ENCODE measurements at regions not wholly inside any gene's neighbourhood (a gene's known extent, or its start where the extent isn't known, plus 50 kb on each side); places are given as distances from the start of the nearest gene placed in this dataset.

DNA sequence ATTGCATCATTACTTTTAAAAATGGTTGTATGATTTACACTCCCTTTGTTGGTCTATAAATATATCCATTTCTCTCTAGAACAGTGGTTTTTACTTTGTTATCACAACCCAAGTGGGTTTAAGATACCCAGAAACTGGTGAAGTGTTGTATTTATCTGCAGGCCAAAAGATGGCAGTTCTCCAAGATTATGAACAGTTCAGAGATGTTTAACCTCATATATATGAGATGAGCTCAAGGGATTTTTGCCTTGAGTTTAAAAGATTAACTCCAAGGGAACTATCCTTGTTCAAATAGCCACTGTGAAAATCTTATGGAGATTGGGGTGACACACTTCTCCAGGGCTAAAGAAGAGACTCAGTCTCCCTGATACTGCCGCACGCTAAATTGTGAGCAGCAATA lies 572.6 kb downstream of the TLE4 start:
- no peaks in the 10 kb centered on the region for H3K36me3 ChIP-seq (ENCODE audit: control insufficient read depth, insufficient read depth, low read length)
- H3K9me3 ChIP-seq (ENCODE audit: control insufficient read depth, low read length) = no peaks in the 10 kb centered on the region
- no peak overlapping the region for H3K4me3 ChIP-seq (ENCODE audit: extremely low read depth, insufficient read depth, low read length, poor library complexity, severe bottlenecking)
- H3K27ac ChIP-seq (ENCODE audit: low read depth, low read length, severe bottlenecking) = no peak overlapping the region
- 100% methylated on average over 2 of the region's 2 CpGs; no CpG with 5 or more reads in 1 of the 2 experiments for WGBS, 2 experiments (ENCODE audit: insufficient coverage in 2 of 2)
- H3K4me1 ChIP-seq (ENCODE audit: control insufficient read depth, insufficient read depth, low read length, poor library complexity, severe bottlenecking) = no peaks in the 10 kb centered on the region

DNA sequence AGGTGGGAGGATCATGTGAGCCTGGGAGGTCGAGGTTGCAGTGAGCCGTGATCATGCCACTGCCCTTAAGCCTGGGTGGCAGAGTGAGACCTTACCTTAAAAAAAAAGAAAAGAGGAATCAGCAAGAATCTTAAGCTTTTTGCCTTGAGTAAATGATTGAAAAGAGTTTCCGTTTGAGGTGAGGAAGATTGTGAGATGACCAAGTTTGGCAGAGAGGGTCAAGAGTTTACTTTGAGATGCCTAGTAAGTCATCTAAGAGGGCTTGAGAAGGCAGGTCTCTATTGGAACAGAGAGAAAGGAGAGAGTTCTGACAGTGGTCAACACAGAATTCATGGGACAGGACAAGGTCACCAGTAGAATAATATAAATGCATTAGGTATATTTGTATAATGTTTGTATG lies 572.1 kb downstream of the TLE4 start:
- Histone ChIP-seq H3K4me3 (ENCODE audit: extremely low read depth, insufficient read depth, low read length, poor library complexity, severe bottlenecking) (no peak overlapping the region), H3K27ac (ENCODE audit: low read depth, low read length, severe bottlenecking) (no peak overlapping the region), H3K9me3 (ENCODE audit: control insufficient read depth, low read length) (no peaks in the 10 kb centered on the region), H3K36me3 (ENCODE audit: control insufficient read depth, insufficient read depth, low read length) (no peaks in the 10 kb centered on the region), H3K4me1 (ENCODE audit: control insufficient read depth, insufficient read depth, low read length, poor library complexity, severe bottlenecking) (no peaks in the 10 kb centered on the region)
- 93 to 97% methylated on average over 3 of the region's 3 CpGs for WGBS, 2 experiments (ENCODE audit: insufficient coverage in 2 of 2)

DNA sequence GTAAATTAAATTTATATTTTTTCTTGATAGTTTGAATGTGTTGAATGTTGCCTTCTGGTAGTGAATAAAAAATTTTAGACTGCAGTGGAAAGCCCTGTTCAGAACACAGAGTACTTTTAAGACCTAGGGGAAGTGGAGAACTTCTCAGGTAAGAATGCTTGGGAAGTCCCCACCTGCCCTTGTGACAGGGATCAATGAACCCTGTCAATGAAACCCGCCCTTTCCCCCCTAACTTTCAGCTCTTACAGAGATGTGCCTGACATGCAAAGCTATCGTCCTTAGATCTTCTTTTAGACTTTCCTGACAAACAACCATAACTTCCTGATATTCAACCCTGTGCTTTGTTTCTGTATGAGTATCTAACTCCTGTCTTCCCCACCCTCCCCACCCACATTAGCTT lies 562.7 kb downstream of the TLE4 start:
- Histone ChIP-seq H3K4me3 (ENCODE audit: extremely low read depth, insufficient read depth, low read length, poor library complexity, severe bottlenecking) (no peak overlapping the region), H3K27ac (ENCODE audit: low read depth, low read length, severe bottlenecking) (no peak overlapping the region), H3K4me1 (ENCODE audit: control insufficient read depth, insufficient read depth, low read length, poor library complexity, severe bottlenecking) (no peaks in the 10 kb centered on the region), H3K36me3 (ENCODE audit: control insufficient read depth, insufficient read depth, low read length) (no peaks in the 10 kb centered on the region), H3K9me3 (ENCODE audit: control insufficient read depth, low read length) (no peaks in the 10 kb centered on the region)
- 83 to 90% methylated on average over 1 to 2 of the region's 2 CpGs for WGBS, 2 experiments (ENCODE audit: insufficient coverage in 2 of 2)

DNA sequence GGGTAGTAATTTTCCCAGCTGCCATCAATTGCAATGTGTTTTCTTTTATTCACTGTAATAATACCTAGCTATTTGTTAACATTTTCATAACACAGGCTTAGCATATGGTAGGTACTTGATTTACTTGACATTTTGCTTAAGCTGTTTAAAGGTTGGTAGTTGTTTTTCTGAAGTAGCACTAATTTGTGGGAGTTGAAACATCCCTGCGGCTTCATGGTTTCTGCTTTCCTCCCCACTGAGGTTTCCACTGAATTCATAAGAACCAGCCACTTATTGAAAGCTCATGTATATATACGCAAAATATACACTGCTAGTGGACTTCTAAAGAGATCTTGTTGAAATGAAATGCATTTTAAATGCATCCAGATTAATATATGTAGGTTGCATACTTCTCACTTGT lies 559.9 kb downstream of the TLE4 start:
- Histone ChIP-seq H3K9me3 (ENCODE audit: control insufficient read depth, low read length) (no peaks in the 10 kb centered on the region), H3K27ac (ENCODE audit: low read depth, low read length, severe bottlenecking) (no peak overlapping the region), H3K4me1 (ENCODE audit: control insufficient read depth, insufficient read depth, low read length, poor library complexity, severe bottlenecking) (no peaks in the 10 kb centered on the region), H3K36me3 (ENCODE audit: control insufficient read depth, insufficient read depth, low read length) (no peaks in the 10 kb centered on the region), H3K4me3 (ENCODE audit: extremely low read depth, insufficient read depth, low read length, poor library complexity, severe bottlenecking) (no peak overlapping the region)
- WGBS, 2 experiments (ENCODE audit: insufficient coverage in 2 of 2) = 80% methylated on average over 1 of the region's 2 CpGs; no CpG with 5 or more reads in 1 of the 2 experiments

DNA sequence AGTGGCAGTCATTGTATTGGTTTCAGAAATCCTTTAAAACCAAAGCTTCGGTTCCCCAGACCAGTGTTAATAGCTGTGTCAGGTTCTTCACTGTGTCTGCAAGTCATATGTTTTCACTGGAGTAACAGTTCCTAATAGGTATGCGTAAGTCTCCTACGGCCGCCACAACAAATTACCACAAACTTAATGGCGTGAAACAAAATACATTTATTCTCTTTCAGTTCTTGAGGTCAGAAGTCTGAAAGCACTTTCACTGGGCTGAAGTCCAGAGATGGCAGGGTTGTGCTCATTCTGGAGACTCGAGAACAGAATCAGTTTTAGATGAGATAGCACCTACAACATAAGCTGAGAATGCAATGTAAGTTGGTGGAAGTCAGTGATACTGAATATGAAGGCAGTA lies 556.2 kb downstream of the TLE4 start:
- no peaks in the 10 kb centered on the region for H3K9me3 ChIP-seq (ENCODE audit: control insufficient read depth, low read length)
- WGBS, 2 experiments (ENCODE audit: insufficient coverage in 2 of 2) = 85 to 96% methylated on average over 6 of the region's 6 CpGs
- H3K36me3 ChIP-seq (ENCODE audit: control insufficient read depth, insufficient read depth, low read length) = no peaks in the 10 kb centered on the region
- H3K4me3 ChIP-seq (ENCODE audit: extremely low read depth, insufficient read depth, low read length, poor library complexity, severe bottlenecking) = no peak overlapping the region
- no peaks in the 10 kb centered on the region for H3K4me1 ChIP-seq (ENCODE audit: control insufficient read depth, insufficient read depth, low read length, poor library complexity, severe bottlenecking)
- H3K27ac ChIP-seq (ENCODE audit: low read depth, low read length, severe bottlenecking) = no peak overlapping the region

DNA sequence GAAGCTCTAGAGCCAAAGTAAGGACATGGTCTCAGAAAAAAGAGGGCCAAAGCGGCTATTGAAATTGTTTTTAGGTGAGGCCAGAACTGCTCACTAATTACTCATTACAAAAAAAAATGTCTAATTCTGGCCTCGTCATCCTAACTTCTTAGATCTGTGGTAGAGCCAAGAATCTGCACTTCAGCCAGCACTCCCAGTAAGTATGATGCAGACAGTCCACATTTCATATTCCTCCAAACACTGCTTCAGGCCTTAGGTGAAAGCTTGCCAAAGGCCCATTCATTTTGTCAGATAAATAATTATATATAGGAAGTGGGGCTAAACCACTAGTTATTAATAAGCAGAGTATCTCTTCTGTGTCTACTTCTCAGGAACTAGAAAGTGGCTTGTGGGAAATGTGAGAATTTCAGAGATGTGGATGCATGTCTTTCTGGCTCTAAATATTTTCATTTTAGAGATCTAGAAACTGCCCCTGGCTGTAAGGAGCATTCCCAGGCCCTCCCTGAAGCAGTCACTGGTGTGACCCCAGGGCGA lies 554.0 kb downstream of the TLE4 start:
- Histone ChIP-seq H3K27ac (ENCODE audit: low read depth, low read length, severe bottlenecking) (no peak overlapping the region), H3K9me3 (ENCODE audit: control insufficient read depth, low read length) (no peaks in the 10 kb centered on the region), H3K36me3 (ENCODE audit: control insufficient read depth, insufficient read depth, low read length) (no peaks in the 10 kb centered on the region), H3K4me3 (ENCODE audit: extremely low read depth, insufficient read depth, low read length, poor library complexity, severe bottlenecking) (no peak overlapping the region), H3K4me1 (ENCODE audit: control insufficient read depth, insufficient read depth, low read length, poor library complexity, severe bottlenecking) (no peaks in the 10 kb centered on the region)
- 87 to 100% methylated on average over 2 of the region's 3 CpGs for WGBS, 2 experiments (ENCODE audit: insufficient coverage in 2 of 2)

DNA sequence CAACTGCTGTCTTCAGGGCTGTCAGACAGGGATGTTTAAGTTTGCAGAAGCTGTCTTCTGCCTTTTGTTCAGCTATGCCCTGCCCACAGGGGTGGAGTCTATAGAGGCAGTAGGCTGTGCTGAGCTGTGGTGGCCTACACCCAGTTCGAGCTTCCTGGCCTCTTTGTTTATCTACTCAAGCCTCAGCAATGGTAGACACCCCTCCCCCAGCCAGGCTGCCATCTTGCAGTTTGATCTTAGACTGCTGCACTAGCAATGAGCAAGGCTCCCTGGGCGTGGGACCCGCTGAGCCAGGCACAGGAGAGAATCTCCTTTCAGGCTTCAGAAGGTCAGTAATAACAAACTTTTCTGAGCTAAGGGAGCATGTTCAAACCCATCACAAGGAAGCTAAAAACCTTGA lies 545.3 kb downstream of the TLE4 start:
- WGBS, 2 experiments (ENCODE audit: insufficient coverage in 2 of 2) = 73 to 94% methylated on average over 2 to 3 of the region's 3 CpGs
- H3K9me3 ChIP-seq (ENCODE audit: control insufficient read depth, low read length) = no peaks in the 10 kb centered on the region

DNA sequence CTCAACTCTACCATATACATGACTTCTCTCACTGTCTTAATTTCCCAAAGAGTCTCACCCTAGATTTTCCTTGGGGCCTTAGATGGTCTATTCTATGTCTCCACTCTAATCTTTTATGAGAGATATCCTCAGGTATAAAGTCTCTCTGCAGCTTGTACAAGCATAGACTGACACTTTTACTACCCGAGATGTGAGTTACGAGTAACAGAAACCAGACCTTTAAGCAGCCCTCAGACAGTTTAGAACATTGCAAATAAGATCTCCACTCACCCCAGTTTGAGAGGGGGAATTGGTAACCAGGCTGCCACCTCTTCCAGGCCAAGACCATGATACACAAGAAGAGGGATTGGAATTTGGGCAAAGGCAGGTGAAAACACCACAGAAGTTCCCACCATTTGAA lies 542.5 kb downstream of the TLE4 start:
- Histone ChIP-seq H3K4me1 (ENCODE audit: control insufficient read depth, insufficient read depth, low read length, poor library complexity, severe bottlenecking) (no peaks in the 10 kb centered on the region), H3K9me3 (ENCODE audit: control insufficient read depth, low read length) (no peaks in the 10 kb centered on the region), H3K36me3 (ENCODE audit: control insufficient read depth, insufficient read depth, low read length) (no peaks in the 10 kb centered on the region), H3K27ac (ENCODE audit: low read depth, low read length, severe bottlenecking) (no peak overlapping the region), H3K4me3 (ENCODE audit: extremely low read depth, insufficient read depth, low read length, poor library complexity, severe bottlenecking) (no peak overlapping the region)
- no CpG with 5 or more reads among the region's 2 CpGs for WGBS, 2 experiments (ENCODE audit: insufficient coverage in 2 of 2)

More for the DNA sequence above, 545.3 kb downstream of the TLE4 start:
- no peaks in the 10 kb centered on the region for H3K4me1 ChIP-seq (ENCODE audit: control insufficient read depth, insufficient read depth, low read length, poor library complexity, severe bottlenecking)
- no peak overlapping the region for H3K27ac ChIP-seq (ENCODE audit: low read depth, low read length, severe bottlenecking)
- H3K4me3 ChIP-seq (ENCODE audit: extremely low read depth, insufficient read depth, low read length, poor library complexity, severe bottlenecking) = no peak overlapping the region
- no peaks in the 10 kb centered on the region for H3K36me3 ChIP-seq (ENCODE audit: control insufficient read depth, insufficient read depth, low read length)

DNA sequence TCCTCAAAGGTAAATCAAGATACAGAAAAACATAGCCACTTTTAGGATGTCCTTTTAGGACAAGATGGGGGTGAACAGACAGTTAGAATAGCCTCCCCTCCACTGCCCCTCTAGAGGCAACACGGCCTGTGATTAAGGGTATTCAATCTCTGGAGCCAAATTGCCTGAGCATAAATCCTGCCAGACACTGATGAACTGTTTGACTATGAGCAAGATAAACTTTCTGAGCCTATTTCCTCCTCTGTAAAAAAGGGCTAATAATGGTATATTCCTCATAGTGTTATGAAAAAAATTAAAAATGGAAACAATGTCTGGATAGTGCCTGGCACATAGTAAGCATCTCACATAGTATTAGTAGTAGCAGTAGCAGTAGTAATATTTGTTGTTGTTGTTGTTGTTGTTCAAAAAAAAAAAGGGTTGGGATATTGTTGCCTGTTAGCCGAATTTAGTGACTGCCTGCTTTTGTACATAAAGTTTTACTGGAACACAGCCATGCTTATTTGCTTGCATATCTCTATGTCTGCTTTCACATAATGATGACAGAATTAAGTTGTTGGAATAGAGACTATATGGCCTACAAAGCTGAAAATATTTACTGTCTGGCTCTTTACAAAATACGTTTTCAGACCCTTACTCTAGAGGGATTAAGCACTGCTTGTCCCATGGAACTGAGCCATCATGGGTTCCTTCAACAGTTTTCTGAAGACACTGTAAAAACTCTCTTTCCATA lies 536.3 kb downstream of the TLE4 start:
- WGBS, 2 experiments (ENCODE audit: insufficient coverage in 2 of 2) = 58 to 67% methylated on average over 1 to 2 of the region's 3 CpGs

DNA sequence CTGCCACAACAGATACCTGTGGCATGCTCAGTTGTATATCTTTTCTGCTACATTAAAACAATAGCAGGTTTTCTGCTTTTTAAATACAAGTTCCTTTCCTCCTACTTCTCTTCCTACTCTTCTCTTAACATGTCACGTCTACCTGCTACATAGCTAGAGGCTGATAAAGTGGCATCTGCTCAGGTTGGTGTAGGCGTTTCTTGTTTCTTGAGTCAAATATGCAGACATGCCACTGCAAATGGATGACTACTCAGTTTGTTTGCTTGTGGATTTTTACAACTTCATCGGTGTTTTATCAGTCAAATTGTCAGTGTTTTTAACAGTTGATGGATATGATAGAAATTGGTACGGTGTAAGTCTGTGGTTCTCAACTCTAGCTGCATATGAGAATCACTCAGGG lies 525.7 kb downstream of the TLE4 start:
- H3K4me1 ChIP-seq (ENCODE audit: control insufficient read depth, insufficient read depth, low read length, poor library complexity, severe bottlenecking) = no peaks in the 10 kb centered on the region
- 91 to 96% methylated on average over 2 to 3 of the region's 4 CpGs for WGBS, 2 experiments (ENCODE audit: insufficient coverage in 2 of 2)

More for the DNA sequence above, 536.3 kb downstream of the TLE4 start:
- Histone ChIP-seq H3K4me1 (ENCODE audit: control insufficient read depth, insufficient read depth, low read length, poor library complexity, severe bottlenecking) (no peaks in the 10 kb centered on the region), H3K27ac (ENCODE audit: low read depth, low read length, severe bottlenecking) (no peak overlapping the region), H3K36me3 (ENCODE audit: control insufficient read depth, insufficient read depth, low read length) (no peaks in the 10 kb centered on the region), H3K9me3 (ENCODE audit: control insufficient read depth, low read length) (peaks cover 5% of the 10 kb centered on the region), H3K4me3 (ENCODE audit: extremely low read depth, insufficient read depth, low read length, poor library complexity, severe bottlenecking) (no peak overlapping the region)

DNA sequence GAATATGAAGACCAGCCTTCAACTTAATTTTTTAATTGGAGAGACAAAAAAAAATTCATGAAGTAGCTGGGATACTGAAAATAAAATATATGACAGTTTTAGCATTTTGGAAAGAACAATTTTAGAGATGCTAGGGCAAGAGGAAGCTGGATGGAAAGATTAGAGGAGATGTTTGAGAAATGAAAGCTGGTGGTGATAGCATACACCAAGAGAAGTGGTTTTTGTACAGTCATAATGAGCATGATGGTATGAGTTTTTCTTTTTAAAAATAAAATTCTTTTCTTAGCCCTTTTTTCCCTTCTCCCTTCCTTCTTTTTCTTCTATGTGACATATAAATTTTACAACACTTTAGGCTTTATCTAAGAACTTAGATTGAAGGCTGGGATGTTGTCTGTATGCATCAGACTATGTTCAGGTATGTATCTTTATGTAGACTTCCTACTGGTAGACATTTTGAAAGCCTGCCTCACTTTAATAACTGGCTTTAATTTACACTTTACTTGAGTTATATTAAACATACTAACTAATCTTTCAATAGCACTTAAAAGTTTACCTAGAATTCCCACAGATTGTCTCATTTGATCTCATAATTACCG lies 522.5 kb downstream of the TLE4 start:
- Histone ChIP-seq H3K9me3 (ENCODE audit: control insufficient read depth, low read length) (no peaks in the 10 kb centered on the region), H3K27ac (ENCODE audit: low read depth, low read length, severe bottlenecking) (no peak overlapping the region), H3K4me3 (ENCODE audit: extremely low read depth, insufficient read depth, low read length, poor library complexity, severe bottlenecking) (no peak overlapping the region), H3K4me1 (ENCODE audit: control insufficient read depth, insufficient read depth, low read length, poor library complexity, severe bottlenecking) (no peaks in the 10 kb centered on the region), H3K36me3 (ENCODE audit: control insufficient read depth, insufficient read depth, low read length) (no peaks in the 10 kb centered on the region)
- no CpG with 5 or more reads among the region's 1 CpG for WGBS, 2 experiments (ENCODE audit: insufficient coverage in 2 of 2)

More for the DNA sequence above, 525.7 kb downstream of the TLE4 start:
- Histone ChIP-seq H3K4me3 (ENCODE audit: extremely low read depth, insufficient read depth, low read length, poor library complexity, severe bottlenecking) (no peak overlapping the region), H3K36me3 (ENCODE audit: control insufficient read depth, insufficient read depth, low read length) (no peaks in the 10 kb centered on the region), H3K9me3 (ENCODE audit: control insufficient read depth, low read length) (no peaks in the 10 kb centered on the region), H3K27ac (ENCODE audit: low read depth, low read length, severe bottlenecking) (no peak overlapping the region)
